Limb (tissue), 2 donors: ENCODE measurements at regions not wholly inside any gene's neighbourhood (a gene's known extent, or its start where the extent isn't known, plus 50 kb on each side); places are given as distances from the start of the nearest gene placed in this dataset.
"Not testable (repeated sequence)": the region's sequence is repeated elsewhere in the genome, so short reads cannot be mapped to it uniquely, and the experiment has no call there.

Source experiments
- DNase-seq, 2 donors: peaks; one replicate each; pipeline ENCODE4 v3.0.0-alpha.2; 2016; ENCODE audit errors: extremely low spot score in 2 of 2

GRCh38 chr3:159348431-159348830 lies 546.6 kb downstream of the MFSD1 start:
- DNase-seq, result no peak

GRCh38 chr3:159356606-159357005 lies 554.8 kb downstream of the MFSD1 start:
- no peak for DNase-seq

- no peak for DNase-seq
Observed at GRCh38 chr3:159364511-159364910, 562.7 kb downstream of the MFSD1 start.

GRCh38 chr3:159366476-159366875 lies 564.6 kb downstream of the MFSD1 start:
- DNase-seq, result no peak

GRCh38 chr3:159371961-159372360 lies 570.1 kb downstream of the MFSD1 start:
- DNase-seq, result no peak

- DNase-seq, result no peak
Observed at GRCh38 chr3:159378396-159379194, 576.7 kb downstream of the MFSD1 start.

GRCh38 chr3:159380891-159381290 lies 579.0 kb downstream of the MFSD1 start:
- DNase-seq, result no peak

- no peak for DNase-seq
Observed at GRCh38 chr3:159390656-159391212, 588.9 kb downstream of the MFSD1 start.

GRCh38 chr3:159397683-159398082 lies 591.0 kb upstream of the IL12A start:
- not testable (repeated sequence) for DNase-seq

GRCh38 chr3:159401069-159401468 lies 587.6 kb upstream of the IL12A start:
- DNase-seq, result no peak

- not testable (repeated sequence) for DNase-seq
Observed at GRCh38 chr3:159409711-159410110, 578.9 kb upstream of the IL12A start.

GRCh38 chr3:159413319-159413718 lies 575.3 kb upstream of the IL12A start:
- DNase-seq, result no peak

- DNase-seq, result peak in 1 of 2 donors; percentile 50
Observed at GRCh38 chr3:159416856-159417255, 571.8 kb upstream of the IL12A start.

- no peak for DNase-seq
Observed at GRCh38 chr3:159417761-159418160, 570.9 kb upstream of the IL12A start.

- no peak for DNase-seq
Observed at GRCh38 chr3:159418571-159419526, 569.8 kb upstream of the IL12A start.

- DNase-seq, result no peak
Observed at GRCh38 chr3:159429702-159430101, 558.9 kb upstream of the IL12A start.

GRCh38 chr3:159432682-159433340 lies 555.8 kb upstream of the IL12A start:
- no peak for DNase-seq

- no peak for DNase-seq
Observed at GRCh38 chr3:159439346-159439745, 549.3 kb upstream of the IL12A start.

- no peak for DNase-seq
Observed at GRCh38 chr3:159441279-159441678, 547.4 kb upstream of the IL12A start.

- no peak for DNase-seq
Observed at GRCh38 chr3:159443266-159443665, 545.4 kb upstream of the IL12A start.

GRCh38 chr3:159447841-159448240 lies 540.8 kb upstream of the IL12A start:
- no peak for DNase-seq
